Left lung (tissue), 4 donors: ENCODE measurements at regions not wholly inside any gene's neighbourhood (a gene's known extent, or its start where the extent isn't known, plus 50 kb on each side); places are given as distances from the start of the nearest gene placed in this dataset.

Source experiments
- ATAC-seq: fragments of 200-7000 bp; cut with Tn5 transposase; one replicate; pipeline ENCODE4 v1.9.1; 2020; ENCODE audit warnings: moderate library complexity
- DNase-seq, 4 donors: peaks; one replicate each; pipeline ENCODE4 v3.0.0-alpha.2; 2013 to 2020
- H3K27ac ChIP-seq, 2 donors: fragments of 200-600 bp; sonication (generic) in 1 of 2; one replicate each; pipeline versions ENCODE4 v1.5.0 to v1.8.0; 2020 to 2021
- H3K27me3 ChIP-seq, 2 donors: fragments of 200-600 bp; sonication (generic) in 1 of 2; one replicate each; pipeline versions ENCODE4 v1.5.0 to v1.8.0; 2020 to 2021
- H3K36me3 ChIP-seq, 2 donors: fragments of 200-600 bp; sonication (generic) in 1 of 2; one replicate each; pipeline versions ENCODE4 v1.5.0 to v1.8.0; 2020 to 2021
- H3K4me1 ChIP-seq, 2 donors: fragments of 200-600 bp; one replicate each; pipeline ENCODE4 v1.8.0; 2021
- H3K4me3 ChIP-seq, 2 donors: fragments of 200-600 bp; sonication (generic) in 1 of 2; one replicate each; pipeline versions ENCODE4 v1.5.0 to v1.8.0; 2020 to 2021; ENCODE audit warnings: mild to moderate bottlenecking in 1 of 2
- H3K9me3 ChIP-seq, 2 donors: fragments of 200-600 bp; sonication (generic) in 1 of 2; one replicate each; pipeline versions ENCODE4 v1.5.0 to v1.8.0; 2020 to 2021
- intact Hi-C, 2 donors: fragments of 100-400 bp; cut with DNase I; formaldehyde crosslinking; loops; one replicate each; pipeline versions ENCODE4 v1.11.2 to v1.14.2; 2022
- TF ChIP-seq, protein P1 (sequence below), 2 donors: fragments of 200-600 bp; sonication (generic) in 1 of 2; IDR thresholded peaks; one replicate each; pipeline versions ENCODE4 v1.5.0 to v1.8.0; 2021; ENCODE audit warnings: antibody characterized with exemption in 2 of 2
- donor health status: DM: no; HTN: yes; CAD: no.
- donor health status: DM: no; HTN: no; CAD: no.

DNA sequence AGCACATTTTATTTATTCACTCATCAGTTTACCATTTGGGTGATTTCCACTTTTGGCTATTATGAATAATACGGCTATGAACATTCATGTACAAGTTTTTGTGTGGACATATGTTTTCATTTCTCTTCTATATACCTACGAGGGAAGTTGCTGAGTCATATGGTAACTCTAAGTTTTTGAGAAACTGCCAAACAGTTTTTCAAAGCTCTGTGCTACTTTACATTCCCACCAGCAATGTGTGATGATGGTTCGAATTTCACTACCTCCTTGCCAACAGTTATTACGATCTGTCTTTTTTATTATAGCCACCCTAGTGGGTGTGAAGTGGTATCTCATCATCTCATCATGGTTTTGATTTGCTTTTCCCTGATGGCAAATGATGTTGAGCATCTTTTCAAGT, 63.7 kb upstream of the MRTFB start:
- H3K27me3 ChIP-seq: no peaks in the 10 kb centered on the region
- TF ChIP-seq, protein P1, sequence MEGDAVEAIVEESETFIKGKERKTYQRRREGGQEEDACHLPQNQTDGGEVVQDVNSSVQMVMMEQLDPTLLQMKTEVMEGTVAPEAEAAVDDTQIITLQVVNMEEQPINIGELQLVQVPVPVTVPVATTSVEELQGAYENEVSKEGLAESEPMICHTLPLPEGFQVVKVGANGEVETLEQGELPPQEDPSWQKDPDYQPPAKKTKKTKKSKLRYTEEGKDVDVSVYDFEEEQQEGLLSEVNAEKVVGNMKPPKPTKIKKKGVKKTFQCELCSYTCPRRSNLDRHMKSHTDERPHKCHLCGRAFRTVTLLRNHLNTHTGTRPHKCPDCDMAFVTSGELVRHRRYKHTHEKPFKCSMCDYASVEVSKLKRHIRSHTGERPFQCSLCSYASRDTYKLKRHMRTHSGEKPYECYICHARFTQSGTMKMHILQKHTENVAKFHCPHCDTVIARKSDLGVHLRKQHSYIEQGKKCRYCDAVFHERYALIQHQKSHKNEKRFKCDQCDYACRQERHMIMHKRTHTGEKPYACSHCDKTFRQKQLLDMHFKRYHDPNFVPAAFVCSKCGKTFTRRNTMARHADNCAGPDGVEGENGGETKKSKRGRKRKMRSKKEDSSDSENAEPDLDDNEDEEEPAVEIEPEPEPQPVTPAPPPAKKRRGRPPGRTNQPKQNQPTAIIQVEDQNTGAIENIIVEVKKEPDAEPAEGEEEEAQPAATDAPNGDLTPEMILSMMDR (IDR thresholded peaks at IDR 0.05): no peak
- ATAC-seq (no peak), DNase-seq (no peak)
- H3K4me3 ChIP-seq: no peak overlapping the region
- H3K4me1 ChIP-seq: peaks cover 0 to 17% of the 10 kb centered on the region in 2 donors
- intact Hi-C loops: no loop called here
- H3K36me3 ChIP-seq: no peaks in the 10 kb centered on the region
- H3K9me3 ChIP-seq: no peaks in the 10 kb centered on the region
- no peak overlapping the region for H3K27ac ChIP-seq

DNA sequence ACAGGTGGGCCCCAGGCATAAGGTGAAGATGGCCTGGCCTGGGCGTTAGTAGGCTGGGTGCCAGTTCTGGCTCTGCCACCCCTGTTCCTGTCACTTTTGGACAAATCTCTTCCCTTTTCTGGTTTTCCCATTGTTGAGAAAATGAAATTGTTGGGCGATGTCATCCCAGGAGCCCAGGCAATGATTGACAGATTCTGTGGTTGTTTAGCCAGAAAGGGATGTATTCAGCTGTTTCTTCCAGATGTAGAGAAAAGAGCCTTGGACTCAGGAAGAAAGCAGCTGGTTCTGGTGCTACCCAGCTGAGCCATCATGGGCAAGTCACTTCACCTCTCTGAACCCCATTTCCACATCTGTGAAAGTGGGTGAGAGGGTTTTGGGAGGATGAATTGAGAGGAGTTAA, 60.1 kb upstream of the MRTFB start:
- intact Hi-C loops: no loop called here
- H3K4me3 ChIP-seq: no peak overlapping the region
- ATAC-seq (no peak), DNase-seq (no peak)
- no peaks in the 10 kb centered on the region for H3K9me3 ChIP-seq
- no peaks in the 10 kb centered on the region for H3K27me3 ChIP-seq
- H3K27ac ChIP-seq: no peak overlapping the region
- TF ChIP-seq, protein P1 (IDR thresholded peaks at IDR 0.05): no peak
- H3K36me3 ChIP-seq: no peaks in the 10 kb centered on the region
- peaks cover 9 to 27% of the 10 kb centered on the region in 2 donors for H3K4me1 ChIP-seq

DNA sequence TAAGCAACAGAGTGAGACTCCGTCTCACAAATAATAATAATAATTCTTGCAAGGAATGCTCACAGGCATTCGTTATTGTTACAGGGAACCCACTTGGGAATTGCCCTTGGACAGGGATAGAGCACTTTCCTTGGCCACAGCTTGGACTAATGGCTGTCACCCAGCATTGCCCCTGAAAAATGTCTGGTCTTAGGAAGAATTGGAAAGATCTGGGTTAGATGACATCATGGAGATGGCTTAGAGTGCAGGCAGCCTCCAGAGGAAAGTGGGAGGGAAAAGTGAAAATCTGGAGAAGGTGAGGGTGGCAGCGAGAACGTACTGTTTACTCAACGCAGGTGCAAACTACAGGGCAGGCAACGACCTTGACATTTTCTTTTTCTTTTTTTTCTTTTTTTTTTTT, 59.3 kb upstream of the MRTFB start:
- peaks cover 9 to 32% of the 10 kb centered on the region in 2 donors for H3K4me1 ChIP-seq
- intact Hi-C loops: no loop called here
- no peaks in the 10 kb centered on the region for H3K27me3 ChIP-seq
- no peak overlapping the region for H3K4me3 ChIP-seq
- ATAC-seq (no peak), DNase-seq (peak in 1 of 4 donors; percentile 12)
- no peak overlapping the region for H3K27ac ChIP-seq
- TF ChIP-seq, protein P1 (IDR thresholded peaks at IDR 0.05): no peak
- no peaks in the 10 kb centered on the region for H3K9me3 ChIP-seq
- H3K36me3 ChIP-seq: no peaks in the 10 kb centered on the region

DNA sequence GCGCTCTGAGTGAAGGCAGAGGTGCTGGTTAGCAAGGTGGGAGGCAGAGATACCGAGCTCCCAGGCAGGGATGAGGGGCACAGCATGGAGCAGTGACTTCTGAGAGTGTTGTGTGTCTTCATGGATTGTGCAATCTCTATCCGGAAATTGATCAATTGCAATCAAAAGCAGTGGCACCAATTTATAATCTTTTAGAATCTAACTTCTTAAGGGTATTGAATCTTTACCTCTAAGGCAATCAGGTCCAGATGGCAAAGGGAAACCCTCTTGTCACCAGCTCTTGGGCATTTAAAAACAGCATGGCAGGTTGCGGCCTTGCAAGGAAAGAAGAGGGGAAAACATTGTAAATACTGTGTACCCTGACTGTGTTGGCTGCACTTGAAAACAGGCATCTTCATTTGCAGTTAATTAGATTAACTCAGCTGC, 58.0 kb upstream of the MRTFB start:
- ATAC-seq (no peak), DNase-seq (no peak)
- no peaks in the 10 kb centered on the region for H3K9me3 ChIP-seq
- TF ChIP-seq, protein P1 (IDR thresholded peaks at IDR 0.05): no peak
- H3K36me3 ChIP-seq: no peaks in the 10 kb centered on the region
- intact Hi-C loops: no loop called here
- peak overlapping the region; percentile 63 to 68 for H3K27ac ChIP-seq
- H3K4me1 ChIP-seq: peaks cover 9 to 32% of the 10 kb centered on the region in 2 donors
- H3K27me3 ChIP-seq: no peaks in the 10 kb centered on the region
- H3K4me3 ChIP-seq: no peak overlapping the region

DNA sequence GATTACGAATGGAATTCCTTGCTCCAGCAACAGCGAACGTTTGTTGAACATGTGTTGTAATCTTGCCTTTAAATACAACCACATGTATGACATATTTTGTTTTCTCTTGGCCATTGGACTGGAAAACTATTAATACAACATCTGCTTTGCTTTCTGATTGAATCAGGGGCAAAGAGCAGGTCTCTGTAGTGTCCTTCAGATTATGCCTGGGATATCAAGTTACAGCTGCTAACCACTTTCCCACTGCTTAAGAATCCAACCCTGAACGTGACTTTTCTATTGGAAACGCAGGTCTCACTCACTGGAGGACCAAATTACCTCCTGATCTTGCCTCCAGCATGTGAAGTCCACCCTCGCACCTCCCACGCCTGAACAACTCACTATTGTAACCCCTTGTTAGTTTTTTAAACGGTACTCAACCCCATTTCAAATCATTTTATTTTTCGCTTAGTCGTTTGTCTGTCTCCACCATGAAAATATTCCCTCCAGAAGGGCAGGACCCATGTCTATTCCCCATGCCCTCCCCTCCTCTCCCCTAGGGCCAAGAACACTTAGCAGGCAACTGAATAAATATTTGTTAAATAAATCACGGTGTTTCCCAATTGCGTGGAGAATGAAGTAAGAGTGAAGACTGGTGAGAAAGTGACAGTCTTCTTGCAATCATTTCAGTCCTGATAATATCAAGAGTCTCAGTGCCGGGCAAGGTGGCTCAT, 57.4 kb upstream of the MRTFB start:
- DNase-seq (peak in 2 of 4 donors; percentile 81 to 84), ATAC-seq (peak; percentile 79)
- Histone ChIP-seq H3K27ac (peak overlapping the region; percentile 63 to 68), H3K4me3 (no peak overlapping the region), H3K9me3 (no peaks in the 10 kb centered on the region), H3K4me1 (peaks cover 9 to 32% of the 10 kb centered on the region in 2 donors), H3K27me3 (no peaks in the 10 kb centered on the region), H3K36me3 (no peaks in the 10 kb centered on the region)
- TF ChIP-seq, protein P1 (IDR thresholded peaks at IDR 0.05): no peak
- intact Hi-C loops: no loop called here
